ENCODE measurements at regions not wholly inside any gene's neighbourhood (a gene's known extent, or its start where the extent isn't known, plus 50 kb on each side); places are given as distances from the start of the nearest gene placed in this dataset.

DNA sequence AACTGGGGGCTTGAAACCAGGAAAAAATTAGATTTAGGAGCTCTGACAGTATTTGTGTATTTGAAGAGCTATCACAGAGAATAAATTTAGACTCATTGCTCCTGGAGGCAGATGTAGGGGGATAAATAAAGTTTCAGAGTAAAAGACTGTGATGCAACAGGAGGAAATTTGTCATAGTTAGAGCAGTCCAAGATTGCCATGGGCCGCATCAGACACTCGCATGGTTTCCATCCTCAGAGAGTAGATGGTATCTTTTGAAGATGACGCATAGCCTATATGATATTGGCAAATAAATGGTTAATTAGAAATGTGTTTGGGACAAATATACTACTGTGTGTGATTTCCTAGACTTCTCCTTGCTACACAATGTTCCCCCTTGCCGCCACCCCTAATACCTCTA lies 170.5 kb downstream of the FTCDNL1 start:
- H3K9ac ChIP-seq, result no peak overlapping the region
- ChIA-PET CTCF (no interaction called here), POLR2A (no interaction called here)
- H3K4me1 ChIP-seq (ENCODE audit: control insufficient read depth in 1 of 2, insufficient read depth in 2 of 2, low read depth in 1 of 2, low read length in 1 of 2), result no peaks in the 10 kb centered on the region
- H3K27ac ChIP-seq (ENCODE audit: low read depth in 2 of 2, low read length in 1 of 2), result no peak overlapping the region
- no peaks in the 10 kb centered on the region for H3K9me2 ChIP-seq
- H3K4me2 ChIP-seq, result no peak overlapping the region
- H4K20me1 ChIP-seq (ENCODE audit: insufficient read depth), result no peaks in the 10 kb centered on the region
- no peaks in the 10 kb centered on the region for H3K79me2 ChIP-seq (ENCODE audit: insufficient read depth)
- no peaks in the 10 kb centered on the region for H3K9me3 ChIP-seq
- H3F3A ChIP-seq (replicated peaks; ENCODE audit: insufficient read depth), result no peaks in the 10 kb centered on the region
- TF ChIP-seq, protein P1, sequence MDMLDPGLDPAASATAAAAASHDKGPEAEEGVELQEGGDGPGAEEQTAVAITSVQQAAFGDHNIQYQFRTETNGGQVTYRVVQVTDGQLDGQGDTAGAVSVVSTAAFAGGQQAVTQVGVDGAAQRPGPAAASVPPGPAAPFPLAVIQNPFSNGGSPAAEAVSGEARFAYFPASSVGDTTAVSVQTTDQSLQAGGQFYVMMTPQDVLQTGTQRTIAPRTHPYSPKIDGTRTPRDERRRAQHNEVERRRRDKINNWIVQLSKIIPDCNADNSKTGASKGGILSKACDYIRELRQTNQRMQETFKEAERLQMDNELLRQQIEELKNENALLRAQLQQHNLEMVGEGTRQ (IDR thresholded peaks at IDR 0.05; ENCODE audit: borderline replicate concordance, low read depth, low read length), result no peak
- 13% methylated on average over 4 of the region's 4 CpGs for WGBS (ENCODE audit: low lambda C conversion rate)
- H2AFZ ChIP-seq (ENCODE audit: low read depth), result no peak overlapping the region
- no peak for DNase-seq
- H3K27me3 ChIP-seq (ENCODE audit: insufficient read depth), result no peaks in the 10 kb centered on the region
- H3K36me3 ChIP-seq (replicated peaks in 1 of 2; ENCODE audit: control insufficient read depth in 1 of 2, insufficient read depth in 2 of 2, low read length in 1 of 2), result no peaks in the 10 kb centered on the region
- H3K4me3 ChIP-seq (ENCODE audit: low read depth in 2 of 2, low read length in 1 of 2), result no peak overlapping the region

DNA sequence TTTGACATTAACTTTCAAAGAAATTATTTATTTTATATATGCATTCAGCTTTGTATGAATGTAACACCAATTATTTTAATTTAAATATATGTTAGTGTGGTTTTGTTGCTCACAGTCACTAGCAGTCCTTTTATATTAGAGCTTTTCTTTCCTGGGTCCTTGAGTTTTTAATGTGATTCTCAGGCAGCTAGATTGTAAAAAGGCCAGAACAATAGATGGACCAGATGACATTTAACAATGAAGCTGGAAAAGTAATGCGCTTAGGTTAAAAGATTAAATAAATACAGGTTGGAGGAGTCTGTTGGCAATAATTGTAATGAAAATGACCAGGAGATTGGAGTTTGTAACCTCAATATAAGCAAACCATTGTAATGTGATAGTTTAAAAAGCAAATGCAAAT lies 171.1 kb downstream of the FTCDNL1 start:
- H3F3A ChIP-seq (replicated peaks; ENCODE audit: insufficient read depth), result no peaks in the 10 kb centered on the region
- H3K9me2 ChIP-seq, result no peaks in the 10 kb centered on the region
- ChIA-PET POLR2A (no interaction called here), CTCF (no interaction called here)
- H3K27ac ChIP-seq (ENCODE audit: low read depth in 2 of 2, low read length in 1 of 2), result no peak overlapping the region
- no peaks in the 10 kb centered on the region for H3K79me2 ChIP-seq (ENCODE audit: insufficient read depth)
- no peaks in the 10 kb centered on the region for H3K36me3 ChIP-seq (replicated peaks in 1 of 2; ENCODE audit: control insufficient read depth in 1 of 2, insufficient read depth in 2 of 2, low read length in 1 of 2)
- no peaks in the 10 kb centered on the region for H3K4me1 ChIP-seq (ENCODE audit: control insufficient read depth in 1 of 2, insufficient read depth in 2 of 2, low read depth in 1 of 2, low read length in 1 of 2)
- H3K4me2 ChIP-seq, result no peak overlapping the region
- no peak overlapping the region for H2AFZ ChIP-seq (ENCODE audit: low read depth)
- no peak overlapping the region for H3K4me3 ChIP-seq (ENCODE audit: low read depth in 2 of 2, low read length in 1 of 2)
- no peak overlapping the region for H3K9ac ChIP-seq
- DNase-seq, result no peak
- no peaks in the 10 kb centered on the region for H3K27me3 ChIP-seq (ENCODE audit: insufficient read depth)
- H3K9me3 ChIP-seq, result no peaks in the 10 kb centered on the region
- 40% methylated on average over 1 of the region's 1 CpG for WGBS (ENCODE audit: low lambda C conversion rate)
- TF ChIP-seq TCF12 (IDR thresholded peaks at IDR 0.05) (no peak), GABPA (IDR thresholded peaks at IDR 0.05; ENCODE audit: low read depth) (no peak), FOSL2 (IDR thresholded peaks at IDR 0.05; ENCODE audit: borderline replicate concordance, low read depth) (no peak), RXRA (IDR thresholded peaks at IDR 0.05; ENCODE audit: borderline replicate concordance, low read depth) (no peak)
- TF ChIP-seq, protein P2, sequence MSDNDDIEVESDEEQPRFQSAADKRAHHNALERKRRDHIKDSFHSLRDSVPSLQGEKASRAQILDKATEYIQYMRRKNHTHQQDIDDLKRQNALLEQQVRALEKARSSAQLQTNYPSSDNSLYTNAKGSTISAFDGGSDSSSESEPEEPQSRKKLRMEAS (IDR thresholded peaks at IDR 0.05; ENCODE audit: low read depth), result no peak
- TF ChIP-seq, protein P3, sequence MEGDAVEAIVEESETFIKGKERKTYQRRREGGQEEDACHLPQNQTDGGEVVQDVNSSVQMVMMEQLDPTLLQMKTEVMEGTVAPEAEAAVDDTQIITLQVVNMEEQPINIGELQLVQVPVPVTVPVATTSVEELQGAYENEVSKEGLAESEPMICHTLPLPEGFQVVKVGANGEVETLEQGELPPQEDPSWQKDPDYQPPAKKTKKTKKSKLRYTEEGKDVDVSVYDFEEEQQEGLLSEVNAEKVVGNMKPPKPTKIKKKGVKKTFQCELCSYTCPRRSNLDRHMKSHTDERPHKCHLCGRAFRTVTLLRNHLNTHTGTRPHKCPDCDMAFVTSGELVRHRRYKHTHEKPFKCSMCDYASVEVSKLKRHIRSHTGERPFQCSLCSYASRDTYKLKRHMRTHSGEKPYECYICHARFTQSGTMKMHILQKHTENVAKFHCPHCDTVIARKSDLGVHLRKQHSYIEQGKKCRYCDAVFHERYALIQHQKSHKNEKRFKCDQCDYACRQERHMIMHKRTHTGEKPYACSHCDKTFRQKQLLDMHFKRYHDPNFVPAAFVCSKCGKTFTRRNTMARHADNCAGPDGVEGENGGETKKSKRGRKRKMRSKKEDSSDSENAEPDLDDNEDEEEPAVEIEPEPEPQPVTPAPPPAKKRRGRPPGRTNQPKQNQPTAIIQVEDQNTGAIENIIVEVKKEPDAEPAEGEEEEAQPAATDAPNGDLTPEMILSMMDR (IDR thresholded peaks at IDR 0.05), result no peak
- no peaks in the 10 kb centered on the region for H4K20me1 ChIP-seq (ENCODE audit: insufficient read depth)

DNA sequence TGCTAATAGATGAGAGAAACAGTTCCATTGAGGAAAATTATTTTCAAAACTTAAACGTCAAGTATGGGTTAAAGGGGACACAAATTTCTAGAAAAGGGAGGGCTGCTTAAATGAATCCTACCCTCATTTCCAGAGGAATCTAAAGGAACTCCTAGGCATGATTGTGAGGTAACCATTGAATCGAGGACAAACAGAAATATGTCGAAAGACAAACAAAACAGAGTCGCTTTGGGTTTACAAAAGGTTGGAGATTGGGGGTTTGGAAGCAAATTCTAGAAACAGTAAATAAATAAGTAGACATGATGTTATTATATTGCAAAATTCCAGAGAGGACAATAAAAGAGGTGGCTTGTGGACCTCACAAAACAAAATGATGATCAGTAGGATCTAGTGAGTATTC lies 173.1 kb downstream of the FTCDNL1 start:
- H3F3A ChIP-seq (replicated peaks; ENCODE audit: insufficient read depth), result no peaks in the 10 kb centered on the region
- POLR2A ChIA-PET, result no interaction called here
- H3K4me3 ChIP-seq (ENCODE audit: low read depth in 2 of 2, low read length in 1 of 2), result no peak overlapping the region
- no peak for TF ChIP-seq NFIC (IDR thresholded peaks at IDR 0.05; ENCODE audit: borderline replicate concordance)
- no peak for TF ChIP-seq NRF1 (IDR thresholded peaks at IDR 0.05; ENCODE audit: low read depth, low read length)
- no peak for TF ChIP-seq TCF12 (IDR thresholded peaks at IDR 0.05)
- TF ChIP-seq, protein P2 (IDR thresholded peaks at IDR 0.05; ENCODE audit: low read depth), result no peak
- TF ChIP-seq, protein P3 (IDR thresholded peaks at IDR 0.05), result no peak
- no peak for DNase-seq
- no peaks in the 10 kb centered on the region for H3K79me2 ChIP-seq (ENCODE audit: insufficient read depth)
- H3K9me2 ChIP-seq, result no peaks in the 10 kb centered on the region
- no peaks in the 10 kb centered on the region for H4K20me1 ChIP-seq (ENCODE audit: insufficient read depth)
- H3K9me3 ChIP-seq, result no peaks in the 10 kb centered on the region
- no peak overlapping the region for H2AFZ ChIP-seq (ENCODE audit: low read depth)
- H3K27ac ChIP-seq (ENCODE audit: low read depth in 2 of 2, low read length in 1 of 2), result no peak overlapping the region
- WGBS (ENCODE audit: low lambda C conversion rate), result 5% methylated on average over 4 of the region's 4 CpGs
- no peaks in the 10 kb centered on the region for H3K36me3 ChIP-seq (replicated peaks in 1 of 2; ENCODE audit: control insufficient read depth in 1 of 2, insufficient read depth in 2 of 2, low read length in 1 of 2)
- H3K27me3 ChIP-seq (ENCODE audit: insufficient read depth), result no peaks in the 10 kb centered on the region
- H3K4me1 ChIP-seq (ENCODE audit: control insufficient read depth in 1 of 2, insufficient read depth in 2 of 2, low read depth in 1 of 2, low read length in 1 of 2), result no peaks in the 10 kb centered on the region
- no peak overlapping the region for H3K4me2 ChIP-seq
- H3K9ac ChIP-seq, result no peak overlapping the region
- CTCF ChIA-PET, result no interaction called here

Data from SK-N-SH (cell line).